HG02623 (cell line): ENCODE measurements at regions not wholly inside any gene's neighbourhood (a gene's known extent, or its start where the extent isn't known, plus 50 kb on each side); places are given as distances from the start of the nearest gene placed in this dataset.
"Not testable (repeated sequence)": the region's sequence is repeated elsewhere in the genome, so short reads cannot be mapped to it uniquely, and the experiment has no call there.

ENCODE experiments used
- ATAC-seq: cut with Tn5 transposase; IDR thresholded peaks from one replicate; pipeline ENCODE4 v1.9.1; 2021; ENCODE audit warnings: moderate library complexity; ENCODE audit not compliant: unreplicated experiment

- ATAC-seq, result no peak
Observed at GRCh38 chr4:122973465-122973864, 51.1 kb upstream of the NUDT6 start.

- no peak for ATAC-seq
Observed at GRCh38 chr4:122976111-122976510, 53.7 kb upstream of the NUDT6 start.

- ATAC-seq, result no peak
Observed at GRCh38 chr4:122977103-122977502, 54.7 kb upstream of the NUDT6 start.

- no peak for ATAC-seq
Observed at GRCh38 chr4:122978109-122978508, 55.7 kb upstream of the NUDT6 start.

- ATAC-seq, result no peak
Observed at GRCh38 chr4:122978789-122979188, 56.4 kb upstream of the NUDT6 start.

- no peak for ATAC-seq
Observed at GRCh38 chr4:122980860-122981259, 58.5 kb upstream of the NUDT6 start.

GRCh38 chr4:122988696-122989095 lies 66.3 kb upstream of the NUDT6 start:
- no peak for ATAC-seq

GRCh38 chr4:122990891-122991290 lies 68.5 kb upstream of the NUDT6 start:
- no peak for ATAC-seq

- no peak for ATAC-seq
Observed at GRCh38 chr4:122992057-122992456, 69.7 kb upstream of the NUDT6 start.

GRCh38 chr4:122992641-122993040 lies 70.2 kb upstream of the NUDT6 start:
- ATAC-seq, result no peak

GRCh38 chr4:122996350-122996749 lies 74.0 kb upstream of the NUDT6 start:
- ATAC-seq, result no peak

- ATAC-seq, result peak; percentile 50
Observed at GRCh38 chr4:122997463-122998101, 75.2 kb upstream of the NUDT6 start.

- ATAC-seq, result not testable (repeated sequence)
Observed at GRCh38 chr4:123004079-123004478, 81.7 kb upstream of the NUDT6 start.

GRCh38 chr4:123005126-123005525 lies 82.7 kb upstream of the NUDT6 start:
- not testable (repeated sequence) for ATAC-seq

- no peak for ATAC-seq
Observed at GRCh38 chr4:123007679-123008078, 85.3 kb upstream of the NUDT6 start.

- not testable (repeated sequence) for ATAC-seq
Observed at GRCh38 chr4:123012416-123012815, 90.0 kb upstream of the NUDT6 start.

GRCh38 chr4:123014038-123014437 lies 91.6 kb upstream of the NUDT6 start:
- ATAC-seq, result no peak

GRCh38 chr4:123017078-123017477 lies 94.7 kb upstream of the NUDT6 start:
- ATAC-seq, result no peak

- ATAC-seq, result no peak
Observed at GRCh38 chr4:123017636-123018395, 95.4 kb upstream of the NUDT6 start.

GRCh38 chr4:123018396-123018775 lies 96.0 kb upstream of the NUDT6 start:
- ATAC-seq, result no peak

GRCh38 chr4:123020285-123020684 lies 97.9 kb upstream of the NUDT6 start:
- no peak for ATAC-seq

- no peak for ATAC-seq
Observed at GRCh38 chr4:123023647-123024046, 101.2 kb upstream of the NUDT6 start.

- ATAC-seq, result no peak
Observed at GRCh38 chr4:123024710-123025109, 102.3 kb upstream of the NUDT6 start.
